Caco-2 (cell line): ENCODE measurements at regions not wholly inside any gene's neighbourhood (a gene's known extent, or its start where the extent isn't known, plus 50 kb on each side); places are given as distances from the start of the nearest gene placed in this dataset.

Experiments
- BruUV-seq: library from RNA; stranded (reverse); fragments of 400-500 nt; replicated peaks from 2 replicates; lab custom pipeline; 2021; lab: Mats Ljungman, UMichigan
- CTCF ChIA-PET: fragments of 300-600 bp; sonication (Branson Sonifier 250); formaldehyde crosslinking; loops from one replicate; lab custom pipeline; 2022; ENCODE audit warnings: antibody characterized with exemption; lab: Charles Lee
- POLR2A ChIA-PET: fragments of 300-600 bp; sonication (Branson Sonifier 250); formaldehyde crosslinking; loops from one replicate; lab custom pipeline; 2022; ENCODE audit warnings: antibody characterized with exemption; lab: Charles Lee
- DNase-seq, 2 experiments: peaks; one replicate each; pipeline versions ENCODE4 v3.0.0 to v3.0.0-alpha.2; 2020 to 2022
- H3K27me3 ChIP-seq: replicated peaks from 2 replicates; pipeline ENCODE4 v1.6.0; 2011; ENCODE audit warnings: low read length; ENCODE audit not compliant: control insufficient read depth, insufficient read depth
- H3K36me3 ChIP-seq: 2 replicates; pipeline ENCODE4 v1.5.1; 2011; ENCODE audit warnings: low read length; ENCODE audit not compliant: control insufficient read depth, insufficient read depth
- H3K4me1 ChIP-seq: fragments of 250-450 bp; sonication (Bioruptor Pico); 2 replicates; pipeline ENCODE4 v1.5.1; 2020; ENCODE audit warnings: mild to moderate bottlenecking
- H3K4me3 ChIP-seq: 2 replicates; pipeline ENCODE4 v1.5.1; 2011; ENCODE audit warnings: low read depth, mild to moderate bottlenecking, control low read depth, low read length
- H3K9me3 ChIP-seq: fragments of 250-450 bp; sonication (Bioruptor Pico); 2 replicates; pipeline ENCODE4 v1.5.1; 2020; ENCODE audit warnings: mild to moderate bottlenecking, moderate library complexity
- H3K27ac Mint-ChIP-seq: one replicate; pipeline ENCODE4 v1.8.0; 2022; ENCODE audit warnings: mixed read lengths; ENCODE audit not compliant: unreplicated experiment
- H3K27me3 Mint-ChIP-seq: one replicate; pipeline ENCODE4 v1.8.0; 2022; ENCODE audit warnings: mixed read lengths; ENCODE audit not compliant: insufficient read depth, unreplicated experiment
- H3K36me3 Mint-ChIP-seq: one replicate; pipeline ENCODE4 v1.8.0; 2022; ENCODE audit warnings: mild to moderate bottlenecking, mixed read lengths; ENCODE audit not compliant: insufficient read depth, unreplicated experiment
- H3K4me1 Mint-ChIP-seq: one replicate; pipeline ENCODE4 v1.8.0; 2022; ENCODE audit warnings: low read depth, mixed read lengths; ENCODE audit not compliant: unreplicated experiment
- H3K4me3 Mint-ChIP-seq: one replicate; pipeline ENCODE4 v1.8.0; 2022; ENCODE audit warnings: mild to moderate bottlenecking, moderate library complexity, mixed read lengths; ENCODE audit not compliant: unreplicated experiment
- H3K9me3 Mint-ChIP-seq: one replicate; pipeline ENCODE4 v1.8.0; 2022; ENCODE audit warnings: mixed read lengths; ENCODE audit not compliant: unreplicated experiment
- CTCF ChIP-seq, 2 experiments: fragments of 200-600 bp in 1 of 2; IDR thresholded peaks; 1 replicate in 1 of 2; 2 replicates in 1 of 2; pipeline versions ENCODE4 v1.5.1 to v1.8.0; 2011 to 2022; ENCODE audit warnings: antibody characterized with exemption in 1 of 2, control low read depth in 1 of 2, inconsistent platforms in 1 of 2, low read depth in 1 of 2, low read length in 1 of 2, mild to moderate bottlenecking in 1 of 2, moderate library complexity in 1 of 2; ENCODE audit not compliant: insufficient read depth in 1 of 2, severe bottlenecking in 1 of 2, unreplicated experiment in 1 of 2
- intact Hi-C: fragments of 100-400 bp; cut with micrococcal nuclease; formaldehyde crosslinking; loops from one replicate; pipeline ENCODE4 v1.10.0; 2022; ENCODE audit not compliant: unreplicated experiment

- no peak overlapping the region for H3K4me3 Mint-ChIP-seq
Observed at GRCh38 chr5:164094291-164094690, 588.9 kb downstream of the MAT2B start.

GRCh38 chr5:164097749-164098148, 592.3 kb downstream of the MAT2B start:
- Mint-ChIP-seq H3K4me3 (no peak overlapping the region), H3K27ac (no peak overlapping the region), H3K36me3 (no peaks in the 10 kb centered on the region), H3K4me1 (no peaks in the 10 kb centered on the region), H3K27me3 (no peaks in the 10 kb centered on the region), H3K9me3 (no peaks in the 10 kb centered on the region)
- intact Hi-C loops = no loop called here
- Histone ChIP-seq H3K9me3 (no peaks in the 10 kb centered on the region), H3K4me1 (no peaks in the 10 kb centered on the region), H3K36me3 (no peaks in the 10 kb centered on the region), H3K27me3 (no peaks in the 10 kb centered on the region), H3K4me3 (no peak overlapping the region)
- no peak for DNase-seq
- no TSS peak for BruUV-seq
- no peak for TF ChIP-seq CTCF (IDR thresholded peaks at IDR 0.05; ENCODE audit: insufficient read depth in 1 of 2, low read depth in 1 of 2, low read length in 1 of 2, severe bottlenecking in 1 of 2, unreplicated experiment in 1 of 2)
- ChIA-PET POLR2A (no interaction called here), CTCF (no interaction called here)

More at GRCh38 chr5:164094291-164094690, 588.9 kb downstream of the MAT2B start:
- DNase-seq = no peak
- H3K27me3 ChIP-seq = no peaks in the 10 kb centered on the region
- no peaks in the 10 kb centered on the region for H3K9me3 ChIP-seq
- Mint-ChIP-seq H3K36me3 (no peaks in the 10 kb centered on the region), H3K9me3 (no peaks in the 10 kb centered on the region), H3K27ac (no peak overlapping the region), H3K4me1 (no peaks in the 10 kb centered on the region), H3K27me3 (peaks cover 3% of the 10 kb centered on the region)
- BruUV-seq = no TSS peak
- no peak overlapping the region for H3K4me3 ChIP-seq
- intact Hi-C loops = no loop called here
- no peak for TF ChIP-seq CTCF (IDR thresholded peaks at IDR 0.05; ENCODE audit: insufficient read depth in 1 of 2, low read depth in 1 of 2, low read length in 1 of 2, severe bottlenecking in 1 of 2, unreplicated experiment in 1 of 2)
- H3K4me1 ChIP-seq = no peaks in the 10 kb centered on the region
- CTCF ChIA-PET = no interaction called here
- H3K36me3 ChIP-seq = no peaks in the 10 kb centered on the region
- POLR2A ChIA-PET = no interaction called here

- Histone ChIP-seq H3K4me1 (no peaks in the 10 kb centered on the region), H3K36me3 (no peaks in the 10 kb centered on the region), H3K9me3 (no peaks in the 10 kb centered on the region), H3K27me3 (no peaks in the 10 kb centered on the region), H3K4me3 (no peak overlapping the region)
- H3K27ac Mint-ChIP-seq = no peak overlapping the region
- DNase-seq = no peak
- intact Hi-C loops = no loop called here
- POLR2A ChIA-PET = no interaction called here
- H3K9me3 Mint-ChIP-seq = no peaks in the 10 kb centered on the region
- TF ChIP-seq CTCF (IDR thresholded peaks at IDR 0.05; ENCODE audit: insufficient read depth in 1 of 2, low read depth in 1 of 2, low read length in 1 of 2, severe bottlenecking in 1 of 2, unreplicated experiment in 1 of 2) = no peak
- no peak overlapping the region for H3K4me3 Mint-ChIP-seq
- BruUV-seq = no TSS peak
- no peaks in the 10 kb centered on the region for H3K27me3 Mint-ChIP-seq
- CTCF ChIA-PET = no interaction called here
- H3K4me1 Mint-ChIP-seq = no peaks in the 10 kb centered on the region
- H3K36me3 Mint-ChIP-seq = no peaks in the 10 kb centered on the region
Observed at GRCh38 chr5:164098531-164098930, 593.1 kb downstream of the MAT2B start.
